GM23338 (cell line): ENCODE measurements at regions not wholly inside any gene's neighbourhood (a gene's known extent, or its start where the extent isn't known, plus 50 kb on each side); places are given as distances from the start of the nearest gene placed in this dataset.

Source experiments
- ATAC-seq: fragments of 200-7000 bp; cut with Tn5 transposase; 3 replicates; pipeline ENCODE4 v1.9.1; 2020
- DNase-seq: peaks from one replicate; pipeline ENCODE4 v3.0.0-alpha.2; 2015; ENCODE audit warnings: low spot score
- H2AFZ ChIP-seq: fragments of 200-600 bp; sonication (generic); 2 replicates; pipeline ENCODE4 v1.8.0; 2016; ENCODE audit warnings: antibody characterized with exemption, mild to moderate bottlenecking, moderate library complexity
- H3F3A ChIP-seq: fragments of 200-600 bp; sonication (generic); replicated peaks from 2 replicates; pipeline ENCODE4 v1.8.0; 2017; ENCODE audit warnings: antibody characterized with exemption, mixed run types, low read depth
- H3K27ac ChIP-seq: fragments of 200-600 bp; sonication (generic); 2 replicates; pipeline ENCODE4 v1.6.1; 2016; ENCODE audit warnings: low read depth
- H3K27me3 ChIP-seq: fragments of 200-600 bp; sonication (generic); 2 replicates; pipeline ENCODE4 v1.8.0; 2016; ENCODE audit warnings: mild to moderate bottlenecking, mixed run types, moderate library complexity; ENCODE audit not compliant: insufficient read depth
- H3K36me3 ChIP-seq: fragments of 200-600 bp; sonication (generic); 2 replicates; pipeline ENCODE4 v1.8.0; 2016; ENCODE audit warnings: mild to moderate bottlenecking; ENCODE audit not compliant: insufficient read depth
- H3K4me1 ChIP-seq: fragments of 200-600 bp; sonication (generic); 2 replicates; pipeline ENCODE4 v1.8.0; 2016; ENCODE audit warnings: mild to moderate bottlenecking, moderate library complexity; ENCODE audit not compliant: insufficient read depth
- H3K4me2 ChIP-seq: fragments of 200-600 bp; sonication (generic); 2 replicates; pipeline ENCODE4 v1.7.1; 2017; ENCODE audit warnings: mixed run types
- H3K4me3 ChIP-seq: fragments of 200-600 bp; sonication (generic); 2 replicates; pipeline ENCODE4 v1.6.1; 2016; ENCODE audit warnings: mixed run types
- H3K79me2 ChIP-seq: fragments of 200-600 bp; sonication (generic); replicated peaks from 2 replicates; pipeline ENCODE4 v1.8.0; 2017; ENCODE audit warnings: mild to moderate bottlenecking; ENCODE audit not compliant: insufficient read depth
- H3K9me2 ChIP-seq: fragments of 200-600 bp; sonication (generic); 2 replicates; pipeline ENCODE4 v1.8.0; 2017; ENCODE audit not compliant: insufficient read depth
- H4K20me1 ChIP-seq: fragments of 200-600 bp; sonication (generic); replicated peaks from 2 replicates; pipeline ENCODE4 v1.8.0; 2017; ENCODE audit warnings: mild to moderate bottlenecking; ENCODE audit not compliant: insufficient read depth
- H3K27ac Mint-ChIP-seq: 2 replicates; pipeline ENCODE4 v1.8.0; 2020; ENCODE audit warnings: inconsistent platforms, mild to moderate bottlenecking, moderate library complexity, mixed read lengths
- H3K27me3 Mint-ChIP-seq: 3 replicates; pipeline ENCODE4 v1.8.0; 2022; ENCODE audit warnings: low read depth, mild to moderate bottlenecking, moderate library complexity, mixed read lengths, inconsistent platforms; ENCODE audit not compliant: insufficient read depth, poor library complexity
- H3K36me3 Mint-ChIP-seq: 3 replicates; pipeline ENCODE4 v1.8.0; 2021; ENCODE audit warnings: low read depth, mild to moderate bottlenecking, inconsistent platforms, moderate library complexity, mixed read lengths
- H3K4me1 Mint-ChIP-seq: 3 replicates; pipeline ENCODE4 v1.8.0; 2020; ENCODE audit warnings: mild to moderate bottlenecking, inconsistent platforms, mixed read lengths
- H3K4me3 Mint-ChIP-seq: 3 replicates; pipeline ENCODE4 v1.8.0; 2021; ENCODE audit warnings: moderate library complexity, mild to moderate bottlenecking, inconsistent platforms, mixed read lengths
- H3K9me3 Mint-ChIP-seq: 3 replicates; pipeline ENCODE4 v1.8.0; 2020; ENCODE audit warnings: moderate library complexity, mild to moderate bottlenecking, inconsistent platforms, mixed read lengths
- CREB1 ChIP-seq: fragments of 250-450 bp; sonication (Bioruptor Pico); IDR thresholded peaks from 2 replicates; pipeline ENCODE4 v1.5.0; 2020; ENCODE audit warnings: low read depth, mild to moderate bottlenecking, moderate library complexity
- EZH2 ChIP-seq: fragments of 200-600 bp; sonication (generic); IDR thresholded peaks from one replicate; pipeline ENCODE4 v1.8.0; 2017; ENCODE audit warnings: antibody characterized with exemption, mild to moderate bottlenecking, low read depth; ENCODE audit not compliant: unreplicated experiment
- EZH2phosphoT487 ChIP-seq: fragments of 200-600 bp; sonication (generic); IDR thresholded peaks from one replicate; pipeline ENCODE4 v1.8.1; 2018; ENCODE audit warnings: antibody characterized with exemption; ENCODE audit not compliant: unreplicated experiment
- NANOG ChIP-seq: IDR thresholded peaks from 2 replicates; pipeline ENCODE4 v1.6.1; 2016; ENCODE audit warnings: antibody characterized with exemption, borderline replicate concordance
- POLR2AphosphoS5 ChIP-seq: IDR thresholded peaks from 2 replicates; pipeline ENCODE4 v1.6.1; 2016; ENCODE audit warnings: antibody characterized with exemption, low read depth
- STAT1 ChIP-seq: IDR thresholded peaks from one replicate; pipeline ENCODE4 v1.6.1; 2016; ENCODE audit warnings: antibody characterized with exemption; ENCODE audit not compliant: unreplicated experiment
- ZNF114 ChIP-seq: fragments of 250-450 bp; sonication (Bioruptor Pico); IDR thresholded peaks from 2 replicates; pipeline ENCODE4 v1.5.0; 2020; ENCODE audit warnings: mild to moderate bottlenecking, moderate library complexity
- ZNF331 ChIP-seq: fragments of 250-450 bp; sonication (Bioruptor Pico); IDR thresholded peaks from 2 replicates; pipeline ENCODE4 v1.5.0; 2020; ENCODE audit warnings: low read depth, mild to moderate bottlenecking, moderate library complexity
- TF ChIP-seq, protein P1 (sequence below): IDR thresholded peaks from 2 replicates; pipeline ENCODE4 v1.6.1; 2016; ENCODE audit warnings: antibody characterized with exemption
- TF ChIP-seq, protein P2 (sequence below): IDR thresholded peaks from one replicate; pipeline ENCODE4 v1.6.1; 2018; ENCODE audit warnings: antibody characterized with exemption; ENCODE audit not compliant: unreplicated experiment
- TF ChIP-seq, protein P3 (sequence below), 2 experiments: fragments of 200-600 bp in 1 of 2; sonication (generic) in 1 of 2; conservative IDR thresholded peaks; 2 replicates each; pipeline versions ENCODE4 v1.5.1 to v1.6.1; 2016 to 2017; ENCODE audit warnings: antibody characterized with exemption in 2 of 2, low read depth in 2 of 2, mild to moderate bottlenecking in 2 of 2, moderate library complexity in 1 of 2

DNA sequence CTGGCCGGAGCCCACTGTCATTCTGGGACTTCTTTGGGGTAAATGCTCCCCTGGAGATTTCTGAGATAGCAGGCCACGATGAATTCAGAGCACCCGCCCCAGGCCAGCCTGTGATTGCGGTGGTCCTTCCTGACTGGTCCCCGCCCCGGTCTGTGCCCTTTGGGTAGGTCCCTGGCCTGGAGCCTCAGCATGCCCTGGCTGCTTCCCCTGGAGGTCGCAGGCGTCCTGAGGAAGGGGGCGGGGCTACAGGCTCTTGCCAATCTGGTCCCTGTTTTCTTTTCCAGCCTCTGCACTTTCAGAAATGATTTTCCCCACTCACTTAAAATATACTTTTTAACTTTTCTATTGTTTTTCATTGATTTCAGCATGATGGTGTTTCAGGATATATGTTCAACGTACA, 250.2 kb upstream of the ATP10A start (continued):
- TF ChIP-seq, protein P1, sequence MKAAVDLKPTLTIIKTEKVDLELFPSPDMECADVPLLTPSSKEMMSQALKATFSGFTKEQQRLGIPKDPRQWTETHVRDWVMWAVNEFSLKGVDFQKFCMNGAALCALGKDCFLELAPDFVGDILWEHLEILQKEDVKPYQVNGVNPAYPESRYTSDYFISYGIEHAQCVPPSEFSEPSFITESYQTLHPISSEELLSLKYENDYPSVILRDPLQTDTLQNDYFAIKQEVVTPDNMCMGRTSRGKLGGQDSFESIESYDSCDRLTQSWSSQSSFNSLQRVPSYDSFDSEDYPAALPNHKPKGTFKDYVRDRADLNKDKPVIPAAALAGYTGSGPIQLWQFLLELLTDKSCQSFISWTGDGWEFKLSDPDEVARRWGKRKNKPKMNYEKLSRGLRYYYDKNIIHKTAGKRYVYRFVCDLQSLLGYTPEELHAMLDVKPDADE = no peak
- no peak for TF ChIP-seq EZH2phosphoT487

DNA sequence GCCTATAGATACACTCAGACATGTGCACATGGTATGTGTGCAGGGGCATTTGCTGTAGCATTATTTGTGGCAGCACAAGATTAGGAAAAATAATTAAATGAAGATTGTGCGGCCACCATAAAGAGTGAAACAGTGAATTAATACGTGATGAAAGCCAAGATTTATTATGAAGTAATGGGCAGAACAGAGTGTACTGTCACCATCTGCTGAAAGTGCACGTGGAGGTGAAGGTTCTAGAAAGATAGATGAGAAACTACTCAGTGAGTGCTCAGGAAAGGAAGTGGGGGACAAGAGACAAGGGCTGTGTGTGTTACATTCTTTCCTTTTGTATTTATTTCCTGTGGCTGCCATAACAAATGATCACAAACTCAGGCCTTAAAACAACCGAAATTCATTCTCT, 246.1 kb upstream of the ATP10A start:
- Histone ChIP-seq H3K4me2 (no peak overlapping the region), H3K27ac (no peak overlapping the region), H2AFZ (peak overlapping the region; percentile 14; the same call in 1 of the 2 replicates), H3K9me2 (no peaks in the 10 kb centered on the region), H4K20me1 (no peaks in the 10 kb centered on the region), H3K36me3 (peaks cover 4% of the 10 kb centered on the region; the same call in 1 of the 2 replicates), H3K79me2 (no peaks in the 10 kb centered on the region), H3K27me3 (no peaks in the 10 kb centered on the region), H3F3A (no peaks in the 10 kb centered on the region), H3K4me3 (no peak overlapping the region), H3K4me1 (no peaks in the 10 kb centered on the region)
- Mint-ChIP-seq H3K27me3 (peaks cover 3% of the 10 kb centered on the region), H3K9me3 (peaks cover 22% of the 10 kb centered on the region), H3K4me3 (no peak overlapping the region), H3K36me3 (peaks cover 17% of the 10 kb centered on the region; the same call in 2 of the 3 replicates), H3K4me1 (no peaks in the 10 kb centered on the region; the same call in 2 of the 3 replicates), H3K27ac (no peak overlapping the region)
- ATAC-seq (no peak), DNase-seq (no peak)
- TF ChIP-seq, protein P2, sequence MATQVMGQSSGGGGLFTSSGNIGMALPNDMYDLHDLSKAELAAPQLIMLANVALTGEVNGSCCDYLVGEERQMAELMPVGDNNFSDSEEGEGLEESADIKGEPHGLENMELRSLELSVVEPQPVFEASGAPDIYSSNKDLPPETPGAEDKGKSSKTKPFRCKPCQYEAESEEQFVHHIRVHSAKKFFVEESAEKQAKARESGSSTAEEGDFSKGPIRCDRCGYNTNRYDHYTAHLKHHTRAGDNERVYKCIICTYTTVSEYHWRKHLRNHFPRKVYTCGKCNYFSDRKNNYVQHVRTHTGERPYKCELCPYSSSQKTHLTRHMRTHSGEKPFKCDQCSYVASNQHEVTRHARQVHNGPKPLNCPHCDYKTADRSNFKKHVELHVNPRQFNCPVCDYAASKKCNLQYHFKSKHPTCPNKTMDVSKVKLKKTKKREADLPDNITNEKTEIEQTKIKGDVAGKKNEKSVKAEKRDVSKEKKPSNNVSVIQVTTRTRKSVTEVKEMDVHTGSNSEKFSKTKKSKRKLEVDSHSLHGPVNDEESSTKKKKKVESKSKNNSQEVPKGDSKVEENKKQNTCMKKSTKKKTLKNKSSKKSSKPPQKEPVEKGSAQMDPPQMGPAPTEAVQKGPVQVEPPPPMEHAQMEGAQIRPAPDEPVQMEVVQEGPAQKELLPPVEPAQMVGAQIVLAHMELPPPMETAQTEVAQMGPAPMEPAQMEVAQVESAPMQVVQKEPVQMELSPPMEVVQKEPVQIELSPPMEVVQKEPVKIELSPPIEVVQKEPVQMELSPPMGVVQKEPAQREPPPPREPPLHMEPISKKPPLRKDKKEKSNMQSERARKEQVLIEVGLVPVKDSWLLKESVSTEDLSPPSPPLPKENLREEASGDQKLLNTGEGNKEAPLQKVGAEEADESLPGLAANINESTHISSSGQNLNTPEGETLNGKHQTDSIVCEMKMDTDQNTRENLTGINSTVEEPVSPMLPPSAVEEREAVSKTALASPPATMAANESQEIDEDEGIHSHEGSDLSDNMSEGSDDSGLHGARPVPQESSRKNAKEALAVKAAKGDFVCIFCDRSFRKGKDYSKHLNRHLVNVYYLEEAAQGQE = no peak

DNA sequence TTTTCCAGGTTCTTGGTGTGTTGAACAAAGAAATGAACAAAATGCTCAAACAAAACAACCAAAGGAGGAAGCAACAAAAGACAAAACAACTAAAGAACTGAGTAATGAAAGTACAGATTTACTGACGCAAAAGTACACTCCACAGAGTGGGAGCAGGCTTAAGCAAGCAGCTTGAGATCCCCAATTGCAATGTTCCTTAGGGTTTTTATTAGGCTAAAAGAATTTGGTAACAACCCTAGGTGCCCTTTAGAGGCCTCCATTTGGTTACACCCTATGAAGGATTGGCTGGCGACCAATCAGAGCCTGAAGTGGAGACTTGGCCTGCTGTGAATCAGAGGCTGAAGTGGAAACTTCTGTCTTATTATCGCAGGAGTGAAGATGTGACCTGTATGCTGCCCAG, 243.4 kb upstream of the ATP10A start:
- H3K4me3 ChIP-seq = no peak overlapping the region
- Mint-ChIP-seq H3K9me3 (peaks cover 22% of the 10 kb centered on the region), H3K36me3 (peaks cover 25% of the 10 kb centered on the region; the same call in 2 of the 3 replicates)
- TF ChIP-seq POLR2AphosphoS5 = no peak
- TF ChIP-seq NANOG = no peak
- TF ChIP-seq, protein P1 = no peak
- TF ChIP-seq EZH2phosphoT487 = no peak
- no peak for TF ChIP-seq ZNF114 (CRISPR knock-in tag)
- TF ChIP-seq, protein P3, sequence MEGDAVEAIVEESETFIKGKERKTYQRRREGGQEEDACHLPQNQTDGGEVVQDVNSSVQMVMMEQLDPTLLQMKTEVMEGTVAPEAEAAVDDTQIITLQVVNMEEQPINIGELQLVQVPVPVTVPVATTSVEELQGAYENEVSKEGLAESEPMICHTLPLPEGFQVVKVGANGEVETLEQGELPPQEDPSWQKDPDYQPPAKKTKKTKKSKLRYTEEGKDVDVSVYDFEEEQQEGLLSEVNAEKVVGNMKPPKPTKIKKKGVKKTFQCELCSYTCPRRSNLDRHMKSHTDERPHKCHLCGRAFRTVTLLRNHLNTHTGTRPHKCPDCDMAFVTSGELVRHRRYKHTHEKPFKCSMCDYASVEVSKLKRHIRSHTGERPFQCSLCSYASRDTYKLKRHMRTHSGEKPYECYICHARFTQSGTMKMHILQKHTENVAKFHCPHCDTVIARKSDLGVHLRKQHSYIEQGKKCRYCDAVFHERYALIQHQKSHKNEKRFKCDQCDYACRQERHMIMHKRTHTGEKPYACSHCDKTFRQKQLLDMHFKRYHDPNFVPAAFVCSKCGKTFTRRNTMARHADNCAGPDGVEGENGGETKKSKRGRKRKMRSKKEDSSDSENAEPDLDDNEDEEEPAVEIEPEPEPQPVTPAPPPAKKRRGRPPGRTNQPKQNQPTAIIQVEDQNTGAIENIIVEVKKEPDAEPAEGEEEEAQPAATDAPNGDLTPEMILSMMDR (conservative IDR thresholded peaks at IDR 0.05; ENCODE audit: low read depth in 2 of 2) = no peak
- no peak for TF ChIP-seq EZH2
- TF ChIP-seq ZNF331 (CRISPR knock-in tag) = no peak
- TF ChIP-seq, protein P2 = no peak
- TF ChIP-seq CREB1 (CRISPR knock-in tag) = no peak
- TF ChIP-seq STAT1 = no peak

More for the DNA sequence above, 243.4 kb upstream of the ATP10A start:
- ATAC-seq = no peak
- H2AFZ ChIP-seq = no peak overlapping the region
- Mint-ChIP-seq H3K27ac (no peak overlapping the region), H3K27me3 (peaks cover 7% of the 10 kb centered on the region), H3K4me1 (peaks cover 20% of the 10 kb centered on the region), H3K4me3 (no peak overlapping the region)
- peaks cover 4% of the 10 kb centered on the region; the same call in 1 of the 2 replicates for H3K36me3 ChIP-seq
- no peak overlapping the region for H3K4me2 ChIP-seq
- no peaks in the 10 kb centered on the region for H3K9me2 ChIP-seq
- no peaks in the 10 kb centered on the region for H3F3A ChIP-seq
- H4K20me1 ChIP-seq = no peaks in the 10 kb centered on the region
- H3K27ac ChIP-seq = no peak overlapping the region
- DNase-seq = no peak
- H3K79me2 ChIP-seq = no peaks in the 10 kb centered on the region
- peaks cover 11% of the 10 kb centered on the region for H3K4me1 ChIP-seq
- H3K27me3 ChIP-seq = no peaks in the 10 kb centered on the region
